Progenitor cell of endocrine pancreas (in vitro differentiated cells): ENCODE measurements at regions not wholly inside any gene's neighbourhood (a gene's known extent, or its start where the extent isn't known, plus 50 kb on each side); places are given as distances from the start of the nearest gene placed in this dataset.
A peak's percentile ranks its signal among the peaks of the same experiment; 100 is the strongest.

ENCODE experiments used
- DNase-seq: peaks from one replicate; pipeline ENCODE4 v3.0.0; 2021; ENCODE audit warnings: low spot score; ENCODE audit not compliant: unreplicated experiment
- H3K27ac Mint-ChIP-seq: 2 replicates; pipeline ENCODE4 v1.8.0; 2021; ENCODE audit warnings: mild to moderate bottlenecking, moderate library complexity, mixed read lengths
- H3K27me3 Mint-ChIP-seq: 2 replicates; pipeline ENCODE4 v1.8.0; 2021; ENCODE audit warnings: mixed read lengths
- H3K36me3 Mint-ChIP-seq: 2 replicates; pipeline ENCODE4 v1.8.0; 2022; ENCODE audit warnings: mixed read lengths; ENCODE audit not compliant: insufficient read depth
- H3K4me1 Mint-ChIP-seq: 2 replicates; pipeline ENCODE4 v1.8.0; 2021; ENCODE audit warnings: low read depth, mixed read lengths
- H3K4me3 Mint-ChIP-seq: 2 replicates; pipeline ENCODE4 v1.8.0; 2021; ENCODE audit warnings: low read depth, mild to moderate bottlenecking, moderate library complexity, mixed read lengths
- H3K9me3 Mint-ChIP-seq: 2 replicates; pipeline ENCODE4 v1.8.0; 2021; ENCODE audit warnings: low read depth, mixed read lengths
- TF ChIP-seq, protein P1 (sequence below): fragments of 200-600 bp; sonication (generic); IDR thresholded peaks from one replicate; pipeline ENCODE4 v1.5.0; 2021; ENCODE audit warnings: antibody characterized with exemption, mild to moderate bottlenecking; ENCODE audit not compliant: unreplicated experiment

DNA sequence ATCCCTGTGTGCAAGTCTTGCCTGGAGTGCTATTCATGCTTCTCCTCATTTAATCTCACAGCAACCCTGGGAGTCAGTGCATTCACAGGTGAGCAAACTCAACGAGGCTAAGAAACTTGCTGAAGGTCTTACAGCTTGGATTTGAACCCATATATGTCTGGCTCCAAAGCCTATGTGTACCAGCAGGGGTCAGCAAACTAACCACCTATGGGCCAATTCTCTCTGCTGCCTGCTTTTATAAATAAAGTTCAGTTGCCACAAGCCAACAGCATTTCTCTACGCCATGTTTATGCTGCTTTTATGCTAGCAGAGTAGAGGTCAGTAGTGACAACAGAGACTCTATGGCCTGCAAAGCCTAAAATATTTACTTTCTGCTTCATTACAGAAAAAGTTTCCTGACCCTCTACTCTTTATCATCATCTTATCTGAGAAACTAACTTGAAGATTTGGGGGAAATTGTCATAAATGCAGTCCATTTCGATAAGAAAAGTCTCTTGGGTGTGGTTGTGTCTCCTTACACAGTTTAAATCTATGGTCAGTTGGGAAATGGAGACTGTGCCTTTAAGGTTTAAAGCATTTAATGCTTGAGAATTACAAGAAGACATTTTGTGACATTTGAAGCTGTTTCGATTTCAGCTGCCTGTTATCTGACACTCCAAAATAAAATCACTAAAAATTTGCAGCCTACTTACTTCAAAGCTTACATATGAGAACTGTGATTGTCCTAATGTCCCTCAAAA lies 137.7 kb downstream of the PRELID2 start:
- Mint-ChIP-seq H3K4me1 (no peaks in the 10 kb centered on the region), H3K36me3 (no peaks in the 10 kb centered on the region), H3K27me3 (no peaks in the 10 kb centered on the region)

DNA sequence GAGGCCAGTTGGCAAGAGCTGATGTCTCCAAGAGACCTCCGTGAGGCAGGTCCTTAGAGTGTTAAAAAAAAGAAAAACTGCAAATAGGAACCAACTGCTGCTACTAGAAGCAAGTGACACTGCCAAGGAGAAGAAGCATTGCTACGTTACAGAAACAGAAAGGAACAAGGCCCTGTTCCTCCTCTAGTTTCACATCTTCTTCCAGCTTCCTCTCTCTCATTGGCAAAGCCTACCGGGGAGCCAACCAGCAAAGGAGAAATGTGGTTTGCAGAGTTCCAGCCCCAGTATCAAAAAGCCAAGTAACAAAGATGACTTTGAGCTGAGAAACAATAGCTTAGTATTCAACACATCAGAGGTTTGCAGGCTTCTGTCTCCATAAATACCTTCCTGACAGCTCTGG lies 145.9 kb downstream of the PRELID2 start:
- TF ChIP-seq, protein P1, sequence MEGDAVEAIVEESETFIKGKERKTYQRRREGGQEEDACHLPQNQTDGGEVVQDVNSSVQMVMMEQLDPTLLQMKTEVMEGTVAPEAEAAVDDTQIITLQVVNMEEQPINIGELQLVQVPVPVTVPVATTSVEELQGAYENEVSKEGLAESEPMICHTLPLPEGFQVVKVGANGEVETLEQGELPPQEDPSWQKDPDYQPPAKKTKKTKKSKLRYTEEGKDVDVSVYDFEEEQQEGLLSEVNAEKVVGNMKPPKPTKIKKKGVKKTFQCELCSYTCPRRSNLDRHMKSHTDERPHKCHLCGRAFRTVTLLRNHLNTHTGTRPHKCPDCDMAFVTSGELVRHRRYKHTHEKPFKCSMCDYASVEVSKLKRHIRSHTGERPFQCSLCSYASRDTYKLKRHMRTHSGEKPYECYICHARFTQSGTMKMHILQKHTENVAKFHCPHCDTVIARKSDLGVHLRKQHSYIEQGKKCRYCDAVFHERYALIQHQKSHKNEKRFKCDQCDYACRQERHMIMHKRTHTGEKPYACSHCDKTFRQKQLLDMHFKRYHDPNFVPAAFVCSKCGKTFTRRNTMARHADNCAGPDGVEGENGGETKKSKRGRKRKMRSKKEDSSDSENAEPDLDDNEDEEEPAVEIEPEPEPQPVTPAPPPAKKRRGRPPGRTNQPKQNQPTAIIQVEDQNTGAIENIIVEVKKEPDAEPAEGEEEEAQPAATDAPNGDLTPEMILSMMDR = no peak
- Mint-ChIP-seq H3K4me1 (no peaks in the 10 kb centered on the region), H3K36me3 (no peaks in the 10 kb centered on the region), H3K4me3 (no peak overlapping the region), H3K9me3 (no peaks in the 10 kb centered on the region), H3K27me3 (no peaks in the 10 kb centered on the region), H3K27ac (no peak overlapping the region)
- DNase-seq = no peak

More for the DNA sequence above, 137.7 kb downstream of the PRELID2 start:
- no peaks in the 10 kb centered on the region for H3K9me3 Mint-ChIP-seq
- no peak overlapping the region for H3K27ac Mint-ChIP-seq
- no peak overlapping the region for H3K4me3 Mint-ChIP-seq
- TF ChIP-seq, protein P1 = peak; percentile 38
- DNase-seq = no peak

DNA sequence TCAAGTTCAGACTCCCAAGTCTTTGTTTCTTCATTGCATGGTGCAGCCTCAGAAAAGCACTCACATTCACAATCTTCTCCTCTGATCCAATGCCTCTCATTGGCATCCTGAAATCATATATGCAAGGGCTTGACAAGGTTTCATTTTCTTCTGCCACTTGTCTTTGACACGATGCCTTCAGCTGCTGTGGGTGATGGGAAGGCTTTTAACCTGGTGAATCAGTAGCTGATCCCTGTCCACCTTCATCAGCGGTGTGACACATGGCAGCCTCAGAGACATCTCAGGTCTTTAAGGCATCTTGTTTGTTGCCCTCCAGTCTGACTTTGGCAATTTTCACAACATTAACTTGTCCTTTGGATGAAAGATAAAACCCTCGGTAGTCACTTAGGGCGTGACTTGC lies 147.2 kb downstream of the PRELID2 start:
- no peaks in the 10 kb centered on the region for H3K27me3 Mint-ChIP-seq

DNA sequence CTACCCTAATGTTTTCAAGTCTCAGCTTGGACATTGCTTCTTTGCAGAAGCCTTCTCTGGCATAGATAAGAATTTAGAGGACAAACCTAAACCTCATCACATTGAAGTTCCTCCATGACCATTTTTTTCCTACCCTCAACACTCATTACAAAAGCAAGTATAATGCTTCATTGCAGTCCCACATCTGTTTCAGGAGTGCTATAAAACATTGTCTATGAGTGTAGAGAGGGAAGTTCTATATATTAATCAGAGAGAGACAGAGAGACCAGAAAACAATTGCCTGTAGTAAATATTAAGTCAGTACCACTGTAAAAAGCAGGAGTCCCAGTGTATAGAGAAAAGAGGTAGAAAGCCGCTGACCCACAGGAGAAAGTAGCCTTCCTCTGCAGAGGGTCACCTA lies 149.7 kb downstream of the PRELID2 start:
- Mint-ChIP-seq H3K27me3 (no peaks in the 10 kb centered on the region), H3K36me3 (no peaks in the 10 kb centered on the region), H3K27ac (no peak overlapping the region), H3K9me3 (no peaks in the 10 kb centered on the region), H3K4me1 (peaks cover 16% of the 10 kb centered on the region), H3K4me3 (no peak overlapping the region)
- TF ChIP-seq, protein P1 = no peak
- DNase-seq = no peak

More for the DNA sequence above, 147.2 kb downstream of the PRELID2 start:
- Mint-ChIP-seq H3K27ac (no peak overlapping the region), H3K4me3 (no peak overlapping the region), H3K4me1 (no peaks in the 10 kb centered on the region), H3K9me3 (no peaks in the 10 kb centered on the region), H3K36me3 (no peaks in the 10 kb centered on the region)
- TF ChIP-seq, protein P1 = no peak
- no peak for DNase-seq

DNA sequence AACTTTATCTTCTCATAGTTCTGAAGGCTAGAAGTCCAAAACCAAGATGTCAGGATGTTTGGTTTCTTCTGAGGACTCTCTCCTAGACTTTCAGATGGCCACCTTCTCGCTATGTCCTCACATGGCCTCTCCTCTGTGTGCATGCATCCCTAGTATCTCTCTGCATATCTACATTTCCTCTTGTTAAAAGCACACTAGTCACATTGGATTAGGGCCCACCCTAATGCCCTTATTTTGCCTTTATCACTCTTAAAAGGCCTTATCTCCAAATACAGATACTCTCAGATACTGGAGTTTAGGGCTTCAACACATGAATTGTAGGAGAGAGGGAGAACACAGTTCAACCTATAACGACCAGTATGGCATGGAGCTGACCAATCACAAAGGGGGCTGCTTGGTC lies 151.7 kb downstream of the PRELID2 start:
- Mint-ChIP-seq H3K27ac (no peak overlapping the region), H3K36me3 (no peaks in the 10 kb centered on the region), H3K9me3 (no peaks in the 10 kb centered on the region), H3K4me3 (no peak overlapping the region), H3K27me3 (no peaks in the 10 kb centered on the region), H3K4me1 (peaks cover 17% of the 10 kb centered on the region)
- no peak for DNase-seq
- TF ChIP-seq, protein P1 = no peak
